ENCODE measurements at regions not wholly inside any gene's neighbourhood (a gene's known extent, or its start where the extent isn't known, plus 50 kb on each side); places are given as distances from the start of the nearest gene placed in this dataset.

- no TSS peak for BruUV-seq (replicated peaks)
- H4K20me1 ChIP-seq (ENCODE audit: insufficient read depth, low read length): no peaks in the 10 kb centered on the region
Measured at GRCh38 chr13:109671919-109672318, 114.5 kb downstream of the IRS2 start.

More at GRCh38 chr13:109671919-109672318, 114.5 kb downstream of the IRS2 start:
- no peak overlapping the region for H3K9ac ChIP-seq (ENCODE audit: low read depth, low read length)
- H3K27ac ChIP-seq (ENCODE audit: insufficient read depth, low read length): no peak overlapping the region
- peaks cover 4% of the 10 kb centered on the region; the same call in 1 of the 2 replicates for H3K4me1 ChIP-seq (ENCODE audit: control insufficient read depth, insufficient read depth, low read length)
- no peak overlapping the region for H2BK5ac ChIP-seq (ENCODE audit: low read depth, low read length, poor library complexity, severe bottlenecking)
- DNase-seq (no peak), ATAC-seq (ENCODE audit: low read depth) (no peak)
- dilution Hi-C loops (cut with HindIII; ENCODE audit: low sequenced_read_pairs, unreplicated experiment): no loop called here
- H3K4ac ChIP-seq (ENCODE audit: low read depth, low read length): no peak overlapping the region
- H3K36me3 ChIP-seq (ENCODE audit: control insufficient read depth, insufficient read depth, low read length): no peaks in the 10 kb centered on the region
- intact Hi-C loops (cut with micrococcal nuclease): no loop called here
- H3K79me1 ChIP-seq (ENCODE audit: low read depth in 1 of 2, low read length in 2 of 2): no peaks in the 10 kb centered on the region
- no peak overlapping the region for H3K18ac ChIP-seq (ENCODE audit: low read depth, low read length)
- no peak overlapping the region for H3K4me2 ChIP-seq (ENCODE audit: low read depth, low read length)
- no peak overlapping the region for H4K91ac ChIP-seq (ENCODE audit: insufficient read depth, low read depth, low read length)
- H2BK120ac ChIP-seq (ENCODE audit: low read depth, low read length): no peak overlapping the region
- in situ Hi-C loops (cut with MboI; ENCODE audit: low sequenced_read_pairs): no loop called here
- no peak overlapping the region for H3K4me3 ChIP-seq (ENCODE audit: insufficient read depth, low read depth, low read length)
- no peak overlapping the region for H3K23ac ChIP-seq (ENCODE audit: low read depth, low read length)
- peaks cover 8% of the 10 kb centered on the region for H3K27me3 ChIP-seq (ENCODE audit: control insufficient read depth, insufficient read depth, low read length)
- no peak overlapping the region for H2AK5ac ChIP-seq (ENCODE audit: low read depth, low read length)
- H4K5ac ChIP-seq (ENCODE audit: low read depth, low read length): no peak overlapping the region
- TF ChIP-seq ELK1 (IDR thresholded peaks at IDR 0.05; ENCODE audit: borderline replicate concordance, low read depth, low read length) (no peak), CHD1 (IDR thresholded peaks at IDR 0.05; ENCODE audit: low read depth, low read length) (no peak), RAD21 (IDR thresholded peaks at IDR 0.05; ENCODE audit: low read length) (no peak), POLR2A (IDR thresholded peaks at IDR 0.05; ENCODE audit: low read depth, low read length) (no peak), USF2 (IDR thresholded peaks at IDR 0.05; ENCODE audit: low read depth, low read length) (no peak), FOS (IDR thresholded peaks at IDR 0.05; ENCODE audit: low read depth, low read length) (no peak), RCOR1 (IDR thresholded peaks at IDR 0.05; ENCODE audit: insufficient replicate concordance, low read length) (no peak), CEBPB (IDR thresholded peaks at IDR 0.05; ENCODE audit: low read depth, low read length) (no peak), MXI1 (IDR thresholded peaks at IDR 0.05; ENCODE audit: borderline replicate concordance, low read depth, low read length) (no peak), RFX5 (IDR thresholded peaks at IDR 0.05; ENCODE audit: low read depth, low read length) (no peak), CTCF (conservative IDR thresholded peaks at IDR 0.05; ENCODE audit: low read depth, low read length) (no peak), SMC3 (IDR thresholded peaks at IDR 0.05; ENCODE audit: low read depth, low read length) (no peak), MAFK (IDR thresholded peaks at IDR 0.05; ENCODE audit: low read depth, low read length) (no peak)
- ChIA-PET POLR2A (ENCODE audit: unreplicated experiment) (no interaction called here), CTCF (no interaction called here)
- WGBS, 2 experiments (ENCODE audit: extremely low coverage in 2 of 2, insufficient read length in 1 of 2): no CpG with 5 or more reads among the region's 4 CpGs
- H3K56ac ChIP-seq (ENCODE audit: extremely low read depth, insufficient read depth, low read length): no peak overlapping the region
- H2AFZ ChIP-seq (replicated peaks; ENCODE audit: low read length, poor library complexity): no peak overlapping the region
- no peaks in the 10 kb centered on the region for H3K9me3 ChIP-seq (ENCODE audit: control insufficient read depth, insufficient read depth, low read length)
- H2BK20ac ChIP-seq (ENCODE audit: low read depth, low read length): no peak overlapping the region
- no peak overlapping the region for H3K14ac ChIP-seq (replicated peaks; ENCODE audit: low read depth, low read length)
- H3K9me1 ChIP-seq (ENCODE audit: insufficient read depth, low read length): peaks cover 5% of the 10 kb centered on the region; the same call in 1 of the 2 replicates
- H2BK15ac ChIP-seq (ENCODE audit: low read depth, low read length): no peak overlapping the region
- H2AK9ac ChIP-seq (replicated peaks; ENCODE audit: low read depth, low read length, poor library complexity): no peak overlapping the region
- H4K8ac ChIP-seq (ENCODE audit: low read depth in 2 of 2, low read length in 2 of 2): no peak overlapping the region

Data from IMR-90 (cell line).